Calu3 (cell line): ENCODE measurements at regions not wholly inside any gene's neighbourhood (a gene's known extent, or its start where the extent isn't known, plus 50 kb on each side); places are given as distances from the start of the nearest gene placed in this dataset.

Source experiments
- BruUV-seq: library from RNA; stranded (reverse); fragments of 400-500 nt; replicated peaks from 2 replicates; lab custom pipeline; 2021; lab: Mats Ljungman, UMichigan
- CTCF ChIA-PET: fragments of 300-600 bp; sonication (Branson Sonifier 250); formaldehyde crosslinking; loops from one replicate; lab custom pipeline; 2022; ENCODE audit warnings: antibody characterized with exemption; lab: Charles Lee
- DNase-seq: peaks from one replicate; pipeline ENCODE4 v3.0.0; 2022
- H3K27ac Mint-ChIP-seq: one replicate; pipeline ENCODE4 v1.8.0; 2022; ENCODE audit warnings: mixed read lengths; ENCODE audit not compliant: unreplicated experiment
- H3K27me3 Mint-ChIP-seq: one replicate; pipeline ENCODE4 v1.8.0; 2022; ENCODE audit warnings: mixed read lengths; ENCODE audit not compliant: unreplicated experiment
- H3K36me3 Mint-ChIP-seq: one replicate; pipeline ENCODE4 v1.8.0; 2022; ENCODE audit warnings: mild to moderate bottlenecking, moderate library complexity, mixed read lengths; ENCODE audit not compliant: insufficient read depth, unreplicated experiment
- H3K4me1 Mint-ChIP-seq: one replicate; pipeline ENCODE4 v1.8.0; 2022; ENCODE audit warnings: mild to moderate bottlenecking, low read depth, mixed read lengths; ENCODE audit not compliant: unreplicated experiment
- H3K4me3 Mint-ChIP-seq: one replicate; pipeline ENCODE4 v1.8.0; 2022; ENCODE audit warnings: mild to moderate bottlenecking, low read depth, moderate library complexity, mixed read lengths; ENCODE audit not compliant: unreplicated experiment
- H3K9me3 Mint-ChIP-seq: one replicate; pipeline ENCODE4 v1.8.0; 2022; ENCODE audit warnings: low read depth, mixed read lengths; ENCODE audit not compliant: unreplicated experiment
- CTCF ChIP-seq: fragments of 200-600 bp; IDR thresholded peaks from one replicate; pipeline ENCODE4 v1.8.0; 2022; ENCODE audit warnings: antibody characterized with exemption; ENCODE audit not compliant: unreplicated experiment
- intact Hi-C: fragments of 100-400 bp; cut with micrococcal nuclease; formaldehyde crosslinking; loops from one replicate; pipeline ENCODE4 v1.10.0; 2022; ENCODE audit not compliant: unreplicated experiment

GRCh38 chr4:74674750-74675149 is 119.6 kb downstream of the BTC start:
- CTCF ChIA-PET = interaction anchor here (0.6 to 3.2 kb wide), 3 partner anchors 77 to 230 kb away, joined by 3 to 7 read pairs (median 4); partner anchors contain the start of genes AREG and BTC

GRCh38 chr4:74675673-74676279 is 118.5 kb downstream of the BTC start:
- Mint-ChIP-seq H3K9me3 (no peaks in the 10 kb centered on the region), H3K4me1 (peaks cover 43% of the 10 kb centered on the region), H3K36me3 (peaks cover 10% of the 10 kb centered on the region), H3K27ac (peak overlapping the region; percentile 29), H3K27me3 (no peaks in the 10 kb centered on the region), H3K4me3 (no peak overlapping the region)
- CTCF ChIA-PET = interaction anchor here (0.6 to 3.2 kb wide), 5 partner anchors 10 to 231 kb away, joined by 3 to 7 read pairs (median 4); partner anchors contain the start of genes AREG and BTC
- intact Hi-C loops = loop anchor here (1.0 to 5.0 kb wide), 3 partner anchors 117 to 486 kb away; partner anchors contain the start of gene BTC
- peak; percentile 51 for TF ChIP-seq CTCF
- no TSS peak for BruUV-seq
- DNase-seq = peak; percentile 47

More at GRCh38 chr4:74674750-74675149, 119.6 kb downstream of the BTC start:
- BruUV-seq = no TSS peak
- peaks cover 15% of the 10 kb centered on the region for H3K36me3 Mint-ChIP-seq
- no peak for TF ChIP-seq CTCF
- H3K27me3 Mint-ChIP-seq = no peaks in the 10 kb centered on the region
- intact Hi-C loops = loop anchor here (1.0 to 5.0 kb wide), 5 partner anchors 118 to 485 kb away; partner anchors contain the start of gene BTC
- H3K27ac Mint-ChIP-seq = no peak overlapping the region
- no peaks in the 10 kb centered on the region for H3K9me3 Mint-ChIP-seq
- no peak overlapping the region for H3K4me3 Mint-ChIP-seq
- DNase-seq = no peak
- peaks cover 50% of the 10 kb centered on the region for H3K4me1 Mint-ChIP-seq

- no peaks in the 10 kb centered on the region for H3K9me3 Mint-ChIP-seq
- intact Hi-C loops = no loop called here
- TF ChIP-seq CTCF = no peak
- no peak overlapping the region for H3K4me3 Mint-ChIP-seq
- peak overlapping the region; percentile 44 for H3K27ac Mint-ChIP-seq
- H3K4me1 Mint-ChIP-seq = peaks cover 6% of the 10 kb centered on the region
- BruUV-seq = no TSS peak
- H3K27me3 Mint-ChIP-seq = no peaks in the 10 kb centered on the region
- CTCF ChIA-PET = interaction anchor here (0.5 kb wide), 1 partner anchor 118 kb away, joined by 3 read pairs; no protein-coding TSS in a partner anchor
- no peaks in the 10 kb centered on the region for H3K36me3 Mint-ChIP-seq
- peak; percentile 59 for DNase-seq
These were observed 111.6 kb downstream of the BTC start for GRCh38 chr4:74682567-74683359.

GRCh38 chr4:74692972-74693371 is 101.4 kb downstream of the BTC start:
- no peak for DNase-seq
- Mint-ChIP-seq H3K9me3 (no peaks in the 10 kb centered on the region), H3K4me3 (no peak overlapping the region), H3K27ac (no peak overlapping the region), H3K27me3 (no peaks in the 10 kb centered on the region), H3K4me1 (no peaks in the 10 kb centered on the region), H3K36me3 (no peaks in the 10 kb centered on the region)
- no TSS peak for BruUV-seq
- CTCF ChIA-PET = no interaction called here
- TF ChIP-seq CTCF = no peak
- intact Hi-C loops = no loop called here
